ENCODE measurements at regions not wholly inside any gene's neighbourhood (a gene's known extent, or its start where the extent isn't known, plus 50 kb on each side); places are given as distances from the start of the nearest gene placed in this dataset.
"Not testable (repeated sequence)": the region's sequence is repeated elsewhere in the genome, so short reads cannot be mapped to it uniquely, and the experiment has no call there.

DNA sequence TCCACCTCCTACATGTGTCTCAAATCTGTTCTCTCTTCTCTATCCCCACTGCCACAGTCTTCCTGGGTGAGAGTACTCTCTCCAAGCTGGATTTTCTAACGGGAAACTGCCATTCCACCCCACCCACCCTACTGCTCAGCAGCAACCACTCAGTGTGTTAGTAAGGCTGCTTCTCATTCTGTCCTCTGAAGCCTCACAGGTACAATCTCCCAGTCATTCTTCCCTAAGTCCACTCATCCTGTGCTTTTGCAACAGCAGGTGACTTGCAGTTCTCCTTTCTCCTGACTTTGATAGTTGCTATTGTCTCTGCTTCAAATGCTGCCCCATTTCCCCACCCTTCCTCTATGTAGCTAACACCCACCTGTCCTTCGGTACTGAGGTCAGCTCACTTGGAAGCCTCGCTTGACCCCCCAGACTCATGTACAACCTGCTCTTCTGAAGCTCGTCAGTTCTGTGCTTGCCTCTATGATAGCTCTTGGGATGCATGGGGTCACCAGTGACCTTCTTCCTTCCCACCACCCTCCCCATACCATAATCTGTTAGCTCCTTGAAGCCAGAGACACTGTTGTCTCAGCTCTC lies 188.9 kb downstream of the RRAGC start:
- no peak for DNase-seq (ENCODE audit: low read depth, low spot score)

DNA sequence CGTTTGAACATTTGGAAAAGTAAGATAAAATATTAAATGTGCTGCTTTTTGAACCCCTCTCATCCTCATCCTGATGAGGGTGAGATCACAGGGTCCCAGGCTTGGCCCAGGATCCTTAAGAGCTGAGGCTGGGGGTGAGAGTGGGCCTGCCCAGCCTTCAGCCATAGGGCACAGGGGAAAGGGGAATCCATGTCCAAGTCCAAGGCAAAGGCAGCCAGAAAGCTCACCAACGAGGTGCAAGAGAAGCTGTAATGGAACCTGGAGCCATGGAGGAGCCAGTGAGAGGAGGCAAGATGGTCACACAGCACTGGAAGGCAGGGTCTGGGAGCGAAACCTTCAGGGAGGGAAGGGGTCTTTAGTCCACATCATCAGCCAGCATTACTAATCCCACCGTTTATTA lies 191.9 kb downstream of the RRAGC start:
- no peak for DNase-seq (ENCODE audit: low read depth, low spot score)

- DNase-seq (ENCODE audit: low read depth, low spot score): no peak
These were observed 197.4 kb downstream of the RRAGC start for GRCh38 chr1:38662126-38662525.

DNA sequence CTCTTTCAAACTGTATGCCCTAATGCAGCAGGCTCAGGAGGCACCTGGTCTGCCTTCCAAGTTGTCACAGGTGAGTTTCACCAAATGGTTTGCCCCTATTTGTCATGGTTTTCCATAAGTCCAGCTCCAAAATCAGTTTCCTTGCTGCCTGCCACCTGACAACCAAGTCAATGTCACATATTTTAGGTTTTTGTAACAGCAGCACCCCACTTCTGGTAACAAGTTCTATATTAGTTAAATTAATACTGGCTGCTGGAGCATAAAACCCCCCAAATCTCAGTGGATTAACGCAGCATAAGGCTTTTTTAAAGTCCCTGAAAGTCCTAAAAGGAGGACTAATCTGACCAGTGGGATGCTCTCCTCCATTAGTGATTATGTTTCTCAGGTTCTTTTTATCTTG lies 200.7 kb downstream of the RRAGC start:
- DNase-seq (ENCODE audit: low read depth, low spot score): no peak

- DNase-seq (ENCODE audit: low read depth, low spot score): no peak
These were observed 201.7 kb downstream of the RRAGC start for GRCh38 chr1:38657873-38658272.

- no peak for DNase-seq (ENCODE audit: low read depth, low spot score)
These were observed 202.2 kb downstream of the RRAGC start for GRCh38 chr1:38657207-38657840.

DNA sequence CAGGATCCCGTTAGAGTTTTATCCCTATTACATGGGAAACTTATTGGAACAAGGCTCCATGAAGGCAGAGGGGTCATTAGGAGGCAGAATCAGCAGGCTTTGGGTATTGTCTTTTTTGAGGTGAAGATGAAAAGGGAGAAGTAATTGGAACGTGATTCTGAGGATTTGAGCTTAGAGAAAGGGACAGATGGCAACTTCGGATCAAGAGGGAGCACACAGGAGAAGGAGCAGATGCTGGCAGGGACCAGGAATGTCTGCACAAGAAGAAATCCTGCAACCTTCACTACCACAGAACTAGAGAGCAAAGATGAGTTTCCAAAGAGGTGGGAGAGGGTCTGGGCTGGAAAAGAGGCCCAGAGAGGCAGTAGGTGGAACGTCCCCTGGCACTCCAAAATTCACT lies 202.8 kb downstream of the RRAGC start:
- DNase-seq (ENCODE audit: low read depth, low spot score): no peak

GRCh38 chr1:38652217-38652616 lies 207.4 kb downstream of the RRAGC start:
- no peak for DNase-seq (ENCODE audit: low read depth, low spot score)

- no peak for DNase-seq (ENCODE audit: low read depth, low spot score)
These were observed 207.9 kb downstream of the RRAGC start for GRCh38 chr1:38651669-38652068.

DNA sequence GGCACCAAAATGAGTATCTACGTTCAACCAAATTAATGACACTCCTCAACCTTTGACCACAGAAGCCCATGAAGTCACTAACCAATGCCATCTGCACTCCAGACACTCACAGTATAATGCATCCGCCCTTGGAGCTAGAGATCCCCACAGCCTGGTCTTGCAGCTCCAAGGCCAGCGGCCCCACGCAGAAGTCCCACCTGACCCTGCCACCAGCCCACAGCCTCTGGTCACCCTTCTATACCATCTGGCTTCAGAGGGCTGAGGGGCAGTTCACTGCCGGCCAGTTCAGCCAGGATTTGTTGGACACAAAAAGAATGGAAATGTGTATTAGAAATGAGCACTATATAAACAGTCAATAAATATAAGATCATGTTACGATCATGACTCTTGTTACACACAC lies 211.2 kb downstream of the RRAGC start:
- DNase-seq (ENCODE audit: low read depth, low spot score): no peak

GRCh38 chr1:38647341-38647740 lies 212.2 kb downstream of the RRAGC start:
- not testable (repeated sequence) for DNase-seq (ENCODE audit: low read depth, low spot score)

DNA sequence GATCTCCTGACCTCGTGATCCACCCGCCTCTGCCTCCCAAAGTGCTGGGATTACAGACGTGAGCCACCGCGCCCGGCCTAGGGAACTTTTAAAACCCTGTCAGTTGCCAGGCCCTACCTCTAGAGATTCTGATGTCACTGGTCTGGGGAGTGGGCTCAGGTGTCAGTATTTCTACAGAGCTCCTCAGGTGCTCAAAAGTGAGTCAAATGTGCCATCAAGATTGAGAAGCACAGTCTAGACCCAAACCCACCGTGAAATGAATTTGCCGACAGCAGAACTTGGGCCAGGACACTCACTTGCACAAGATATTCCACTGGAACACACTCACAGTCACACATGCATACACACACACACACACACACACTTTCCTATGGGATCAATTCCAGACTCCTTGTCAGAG lies 215.5 kb downstream of the RRAGC start:
- DNase-seq (ENCODE audit: low read depth, low spot score): no peak

GRCh38 chr1:38641661-38642060 lies 217.9 kb downstream of the RRAGC start:
- DNase-seq (ENCODE audit: low read depth, low spot score): no peak

DNA sequence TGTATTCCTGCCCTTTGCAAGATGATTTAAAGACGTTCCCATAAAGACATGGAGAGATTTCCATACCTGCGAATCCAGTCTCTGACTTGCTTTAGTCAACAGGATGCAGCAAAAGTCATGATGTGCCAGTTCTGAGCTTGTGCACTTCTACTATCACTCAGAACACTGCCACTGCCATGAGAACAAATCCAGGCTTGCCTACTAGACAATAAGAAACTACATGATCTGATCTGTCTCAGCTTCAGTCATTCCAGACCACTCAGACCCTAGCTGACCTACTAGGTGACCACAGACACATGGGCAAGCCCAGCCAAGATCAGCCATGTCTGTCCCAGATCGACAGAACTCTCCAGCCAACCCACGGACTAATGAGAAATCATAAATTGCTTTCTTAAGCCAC lies 219.2 kb downstream of the RRAGC start:
- DNase-seq (ENCODE audit: low read depth, low spot score): no peak

GRCh38 chr1:38628241-38628640 lies 231.3 kb downstream of the RRAGC start:
- DNase-seq (ENCODE audit: low read depth, low spot score): no peak

GRCh38 chr1:38625939-38626338 lies 233.6 kb downstream of the RRAGC start:
- DNase-seq (ENCODE audit: low read depth, low spot score): no peak

DNA sequence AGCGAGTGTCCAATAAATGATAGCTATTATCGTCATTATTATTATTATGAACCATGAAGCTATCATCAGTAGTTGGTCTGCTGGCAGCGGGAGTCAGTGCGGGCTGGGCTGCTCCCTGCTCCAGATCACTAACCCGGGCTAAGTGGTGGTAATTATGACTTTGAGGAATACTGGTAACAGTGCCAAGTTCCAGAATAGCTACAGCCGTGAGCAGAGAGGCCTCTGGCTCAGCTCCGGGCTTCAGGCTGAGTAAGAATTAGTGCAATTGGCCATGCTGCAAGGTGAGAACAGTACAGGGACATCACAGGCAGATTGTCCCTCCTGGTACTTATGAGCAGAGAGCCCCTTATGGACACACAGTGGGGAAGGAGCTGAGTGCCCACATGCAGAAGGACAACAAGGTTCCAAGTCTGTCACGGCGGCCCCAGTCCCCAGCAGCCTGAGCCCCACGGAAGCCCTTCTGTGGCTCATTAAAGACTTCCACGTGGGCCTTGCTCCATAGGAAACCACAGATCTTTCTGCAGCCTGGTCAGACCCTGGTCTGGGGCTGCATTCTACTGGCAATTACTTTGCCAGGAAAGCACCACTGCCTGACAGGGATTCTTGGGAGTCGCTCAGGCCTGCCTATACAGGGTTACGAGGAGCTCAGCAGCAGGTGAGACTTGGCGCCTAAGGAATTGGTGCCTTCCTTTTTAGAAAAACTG lies 235.1 kb downstream of the RRAGC start:
- no peak for DNase-seq (ENCODE audit: low read depth, low spot score)

DNA sequence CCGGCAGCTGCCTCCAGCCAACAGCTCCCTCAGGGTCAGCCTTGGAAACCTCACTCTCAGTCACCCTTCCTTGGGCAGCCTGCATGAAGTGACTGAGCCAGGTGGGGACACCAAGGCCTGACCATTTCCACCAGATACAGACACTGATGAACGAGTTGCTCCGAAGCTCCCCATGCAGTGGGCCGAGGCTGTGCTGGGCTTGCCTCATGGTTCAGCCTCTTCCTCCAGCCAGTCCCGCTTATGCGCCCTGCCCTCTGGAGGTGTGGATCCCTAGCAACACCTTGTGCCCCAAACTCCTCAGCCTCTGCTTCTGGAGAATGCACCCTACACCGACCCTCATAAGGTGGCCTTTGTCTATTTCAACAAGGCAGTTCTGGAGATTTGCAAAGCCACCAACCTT lies 236.0 kb downstream of the RRAGC start:
- no peak for DNase-seq (ENCODE audit: low read depth, low spot score)

DNA sequence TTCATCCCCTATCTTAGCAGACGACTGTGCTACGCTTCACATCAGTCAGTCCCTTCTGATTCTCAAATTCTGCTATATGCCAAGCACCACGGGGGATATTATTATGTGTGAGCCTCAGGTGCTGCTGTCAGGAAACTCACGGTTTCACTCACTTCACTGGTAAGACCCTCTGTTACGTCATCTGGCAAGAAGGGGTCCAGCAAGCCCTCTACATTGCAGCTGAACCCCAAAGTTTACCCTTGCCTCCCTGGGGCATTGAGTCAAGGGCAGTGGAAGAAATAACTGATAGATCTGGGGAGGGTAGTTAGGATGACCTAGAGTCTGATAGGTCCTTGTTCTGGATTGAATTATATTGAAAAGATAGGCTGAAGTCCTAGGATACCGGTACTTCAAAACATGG lies 237.4 kb downstream of the RRAGC start:
- DNase-seq (ENCODE audit: low read depth, low spot score): no peak

DNA sequence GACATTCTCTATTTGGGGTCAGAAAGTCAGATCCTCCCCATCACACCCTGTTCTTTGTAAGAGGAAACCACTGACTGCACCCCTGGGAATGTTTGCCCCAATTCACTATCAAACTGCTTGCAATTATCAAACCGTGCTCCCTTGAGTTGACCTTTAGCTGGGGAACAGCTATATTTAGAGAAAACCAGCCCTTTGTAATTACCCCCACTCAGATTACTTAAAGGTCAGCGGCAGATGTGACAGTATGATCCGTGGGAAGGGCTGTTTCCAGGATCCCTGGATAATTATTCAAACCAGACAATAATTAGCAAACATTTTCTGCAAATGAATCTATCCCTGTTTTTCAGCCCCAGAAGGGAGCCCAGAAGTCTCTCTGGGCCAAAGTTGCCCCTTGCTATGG lies 242.7 kb downstream of the RRAGC start:
- no peak for DNase-seq (ENCODE audit: low read depth, low spot score)

DNA sequence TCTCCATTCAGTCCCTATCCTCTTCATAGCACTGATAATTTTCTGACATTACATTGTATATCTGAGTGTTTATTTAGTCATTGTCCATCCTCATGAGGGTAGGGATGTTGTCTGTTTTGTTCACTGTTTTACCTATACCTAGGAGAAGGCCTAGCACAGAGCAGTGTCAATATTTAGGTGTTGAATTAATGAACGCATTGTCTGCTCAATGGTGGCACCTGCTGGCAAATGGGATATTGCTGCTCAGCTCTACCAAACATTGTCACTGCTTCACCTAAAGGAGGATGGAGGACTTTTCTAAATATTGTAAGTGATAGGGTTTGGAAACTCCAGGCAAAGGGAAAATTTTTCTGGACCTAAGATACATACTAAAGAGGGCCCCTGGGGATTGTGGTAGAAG lies 243.9 kb downstream of the RRAGC start:
- DNase-seq (ENCODE audit: low read depth, low spot score): no peak

GRCh38 chr1:38614861-38615260 lies 244.7 kb downstream of the RRAGC start:
- no peak for DNase-seq (ENCODE audit: low read depth, low spot score)

DNA sequence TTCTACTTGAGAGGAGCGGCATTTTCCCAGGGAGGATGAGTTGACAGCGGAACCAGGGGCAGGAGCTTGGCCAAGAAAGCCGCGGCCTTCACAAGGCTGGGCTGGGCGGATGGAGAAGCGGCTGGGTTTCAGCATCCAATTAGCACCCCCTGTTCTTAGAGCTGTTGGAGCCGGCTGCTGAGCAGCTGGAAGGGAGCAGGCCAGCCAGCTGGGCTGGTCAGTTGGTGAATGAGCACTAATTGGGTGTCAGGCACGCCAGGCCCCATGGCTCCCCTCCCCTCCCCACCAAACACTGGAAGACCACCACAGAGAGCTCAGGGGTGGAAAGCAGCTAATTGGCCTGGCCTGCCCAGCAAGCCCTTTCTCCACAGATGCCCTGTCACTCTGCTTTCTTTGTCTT lies 245.6 kb downstream of the RRAGC start:
- no peak for DNase-seq (ENCODE audit: low read depth, low spot score)

Data from brain pericyte (primary cell).